HL-60 (cell line): ENCODE measurements at regions not wholly inside any gene's neighbourhood (a gene's known extent, or its start where the extent isn't known, plus 50 kb on each side); places are given as distances from the start of the nearest gene placed in this dataset.

Experiments used
- POLR2AphosphoS5 ChIP-seq: IDR thresholded peaks from 2 replicates; pipeline ENCODE4 v1.6.1; 2012; ENCODE audit warnings: low read depth
- TF ChIP-seq, protein P1 (sequence below): IDR thresholded peaks from one replicate; pipeline ENCODE4 v1.5.1; 2011; ENCODE audit warnings: low read length, control low read depth, inconsistent platforms; ENCODE audit not compliant: insufficient read depth

- TF ChIP-seq, protein P1, sequence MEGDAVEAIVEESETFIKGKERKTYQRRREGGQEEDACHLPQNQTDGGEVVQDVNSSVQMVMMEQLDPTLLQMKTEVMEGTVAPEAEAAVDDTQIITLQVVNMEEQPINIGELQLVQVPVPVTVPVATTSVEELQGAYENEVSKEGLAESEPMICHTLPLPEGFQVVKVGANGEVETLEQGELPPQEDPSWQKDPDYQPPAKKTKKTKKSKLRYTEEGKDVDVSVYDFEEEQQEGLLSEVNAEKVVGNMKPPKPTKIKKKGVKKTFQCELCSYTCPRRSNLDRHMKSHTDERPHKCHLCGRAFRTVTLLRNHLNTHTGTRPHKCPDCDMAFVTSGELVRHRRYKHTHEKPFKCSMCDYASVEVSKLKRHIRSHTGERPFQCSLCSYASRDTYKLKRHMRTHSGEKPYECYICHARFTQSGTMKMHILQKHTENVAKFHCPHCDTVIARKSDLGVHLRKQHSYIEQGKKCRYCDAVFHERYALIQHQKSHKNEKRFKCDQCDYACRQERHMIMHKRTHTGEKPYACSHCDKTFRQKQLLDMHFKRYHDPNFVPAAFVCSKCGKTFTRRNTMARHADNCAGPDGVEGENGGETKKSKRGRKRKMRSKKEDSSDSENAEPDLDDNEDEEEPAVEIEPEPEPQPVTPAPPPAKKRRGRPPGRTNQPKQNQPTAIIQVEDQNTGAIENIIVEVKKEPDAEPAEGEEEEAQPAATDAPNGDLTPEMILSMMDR = no peak
- TF ChIP-seq POLR2AphosphoS5 = no peak
Observed at GRCh38 chr21:28554660-28555475, 437.8 kb downstream of the LTN1 start.
